Mesendoderm (in vitro differentiated cells): ENCODE measurements at regions not wholly inside any gene's neighbourhood (a gene's known extent, or its start where the extent isn't known, plus 50 kb on each side); places are given as distances from the start of the nearest gene placed in this dataset.

Source experiments
- DNase-seq: peaks from one replicate; pipeline ENCODE4 v3.0.0; 2013
- H2AK5ac ChIP-seq: 2 replicates; pipeline ENCODE4 v1.6.1; 2013; ENCODE audit warnings: low read length, inconsistent platforms
- H2BK120ac ChIP-seq: 2 replicates; pipeline ENCODE4 v1.6.1; 2013; ENCODE audit warnings: low read depth, mild to moderate bottlenecking, low read length, moderate library complexity, mixed read lengths
- H2BK15ac ChIP-seq: replicated peaks from 2 replicates; pipeline ENCODE4 v1.6.1; 2013; ENCODE audit warnings: low read depth, mild to moderate bottlenecking, moderate library complexity
- H2BK5ac ChIP-seq: 2 replicates; pipeline ENCODE4 v1.6.1; 2013; ENCODE audit warnings: low read length, inconsistent platforms
- H3K18ac ChIP-seq: 2 replicates; pipeline ENCODE4 v1.6.1; 2013; ENCODE audit warnings: mild to moderate bottlenecking, low read length, mixed read lengths
- H3K23ac ChIP-seq: one replicate; pipeline ENCODE4 v1.6.1; 2013; ENCODE audit warnings: low read length
- H3K27ac ChIP-seq: 2 replicates; pipeline ENCODE4 v1.5.1; 2013; ENCODE audit warnings: low read depth, mild to moderate bottlenecking, inconsistent platforms, low read length, moderate library complexity
- H3K27me3 ChIP-seq: 2 replicates; pipeline ENCODE4 v1.6.1; 2013; ENCODE audit warnings: low read length, control low read depth, mild to moderate bottlenecking, inconsistent platforms; ENCODE audit not compliant: insufficient read depth, poor library complexity
- H3K36me3 ChIP-seq: 2 replicates; pipeline ENCODE4 v1.6.1; 2013; ENCODE audit warnings: low read length, inconsistent platforms; ENCODE audit not compliant: control insufficient read depth, insufficient read depth
- H3K4ac ChIP-seq: one replicate; pipeline ENCODE4 v1.6.1; 2013; ENCODE audit warnings: low read depth, mild to moderate bottlenecking, low read length, moderate library complexity
- H3K4me1 ChIP-seq: 2 replicates; pipeline ENCODE4 v1.6.1; 2013; ENCODE audit warnings: low read depth, low read length, inconsistent platforms; ENCODE audit not compliant: control insufficient read depth
- H3K4me2 ChIP-seq: 2 replicates; pipeline ENCODE4 v1.6.1; 2013; ENCODE audit warnings: low read length
- H3K4me3 ChIP-seq: 2 replicates; pipeline ENCODE4 v1.5.1; 2013; ENCODE audit warnings: mild to moderate bottlenecking, low read length
- H3K56ac ChIP-seq: one replicate; pipeline ENCODE4 v1.6.1; 2013; ENCODE audit warnings: low read length
- H3K79me1 ChIP-seq: 2 replicates; pipeline ENCODE4 v1.6.1; 2013; ENCODE audit warnings: low read length, inconsistent platforms
- H3K79me2 ChIP-seq: 2 replicates; pipeline ENCODE4 v1.6.1; 2013; ENCODE audit warnings: mild to moderate bottlenecking, low read length; ENCODE audit not compliant: control insufficient read depth, insufficient read depth
- H3K9ac ChIP-seq: 2 replicates; pipeline ENCODE4 v1.6.1; 2013; ENCODE audit warnings: low read length, inconsistent platforms
- H4K5ac ChIP-seq: one replicate; pipeline ENCODE4 v1.6.1; 2013; ENCODE audit warnings: low read length
- H4K8ac ChIP-seq: one replicate; pipeline ENCODE4 v1.6.1; 2013; ENCODE audit warnings: low read depth, mild to moderate bottlenecking, control low read depth, low read length, moderate library complexity
- WGBS: extraction: QIAGEN DNeasy Blood & Tissue Kit; methylation state at CpG from one replicate; pipeline ENCODE4 v1.1.7; 2013; ENCODE audit warnings: low lambda C conversion rate, missing lambda C conversion rate; ENCODE audit not compliant: insufficient coverage; ENCODE audit errors: extremely low coverage; 5-methylcytosine and 5-hydroxymethylcytosine counted together

GRCh38 chr14:28426960-28427359, 339.6 kb upstream of the FOXG1 start:
- no peaks in the 10 kb centered on the region for H3K4me1 ChIP-seq
- no peak overlapping the region for H2BK15ac ChIP-seq
- no peak overlapping the region for H3K4ac ChIP-seq
- H3K4me2 ChIP-seq = no peak overlapping the region
- no peak overlapping the region for H2BK5ac ChIP-seq
- H3K18ac ChIP-seq = no peak overlapping the region
- no peak for DNase-seq
- no peak overlapping the region for H4K5ac ChIP-seq
- no peak overlapping the region for H2BK120ac ChIP-seq
- no peaks in the 10 kb centered on the region for H3K27me3 ChIP-seq
- no peak overlapping the region for H3K56ac ChIP-seq
- no peak overlapping the region for H3K9ac ChIP-seq
- no peak overlapping the region for H4K8ac ChIP-seq
- no peaks in the 10 kb centered on the region for H3K79me2 ChIP-seq
- H2AK5ac ChIP-seq = no peak overlapping the region
- H3K79me1 ChIP-seq = no peaks in the 10 kb centered on the region
- no peak overlapping the region for H3K27ac ChIP-seq
- H3K23ac ChIP-seq = no peak overlapping the region
- no peak overlapping the region for H3K4me3 ChIP-seq
- no peaks in the 10 kb centered on the region for H3K36me3 ChIP-seq

- H2BK120ac ChIP-seq = no peak overlapping the region
- H3K9ac ChIP-seq = no peak overlapping the region
- no peaks in the 10 kb centered on the region for H3K79me2 ChIP-seq
- H3K4me2 ChIP-seq = no peak overlapping the region
- no peak overlapping the region for H4K5ac ChIP-seq
- H3K23ac ChIP-seq = no peak overlapping the region
- no peak overlapping the region for H2BK5ac ChIP-seq
- no peaks in the 10 kb centered on the region for H3K4me1 ChIP-seq
- H3K79me1 ChIP-seq = no peaks in the 10 kb centered on the region
- H4K8ac ChIP-seq = no peak overlapping the region
- H3K27me3 ChIP-seq = no peaks in the 10 kb centered on the region
- no peaks in the 10 kb centered on the region for H3K36me3 ChIP-seq
- no peak overlapping the region for H3K27ac ChIP-seq
- no peak for DNase-seq
- H3K4ac ChIP-seq = no peak overlapping the region
- H2BK15ac ChIP-seq = no peak overlapping the region
- H3K4me3 ChIP-seq = no peak overlapping the region
- no peak overlapping the region for H3K18ac ChIP-seq
- no peak overlapping the region for H2AK5ac ChIP-seq
- WGBS = no CpG with 5 or more reads among the region's 2 CpGs
- H3K56ac ChIP-seq = no peak overlapping the region
Measured at GRCh38 chr14:28436821-28437220, 329.8 kb upstream of the FOXG1 start.

GRCh38 chr14:28461389-28461788, 305.2 kb upstream of the FOXG1 start:
- Histone ChIP-seq H3K18ac (no peak overlapping the region), H2BK15ac (no peak overlapping the region), H2BK5ac (no peak overlapping the region), H3K79me1 (no peaks in the 10 kb centered on the region), H3K4me2 (no peak overlapping the region), H3K4me1 (no peaks in the 10 kb centered on the region), H3K79me2 (no peaks in the 10 kb centered on the region), H4K5ac (no peak overlapping the region), H2AK5ac (no peak overlapping the region), H3K56ac (no peak overlapping the region), H3K27me3 (peaks cover 1% of the 10 kb centered on the region), H4K8ac (no peak overlapping the region), H3K23ac (no peak overlapping the region), H3K36me3 (no peaks in the 10 kb centered on the region), H2BK120ac (no peak overlapping the region), H3K4me3 (no peak overlapping the region), H3K4ac (no peak overlapping the region), H3K9ac (no peak overlapping the region), H3K27ac (no peak overlapping the region)
- WGBS = no CpG with 5 or more reads among the region's 7 CpGs
- no peak for DNase-seq

- H3K23ac ChIP-seq = no peak overlapping the region
- no peak overlapping the region for H3K18ac ChIP-seq
- H3K9ac ChIP-seq = no peak overlapping the region
- no peak overlapping the region for H2BK120ac ChIP-seq
- H3K27ac ChIP-seq = no peak overlapping the region
- no peak overlapping the region for H2BK15ac ChIP-seq
- no peaks in the 10 kb centered on the region for H3K79me2 ChIP-seq
- no peak for DNase-seq
- no peaks in the 10 kb centered on the region for H3K4me1 ChIP-seq
- no peaks in the 10 kb centered on the region for H3K27me3 ChIP-seq
- no peak overlapping the region for H4K8ac ChIP-seq
- H4K5ac ChIP-seq = no peak overlapping the region
- H3K4me2 ChIP-seq = no peak overlapping the region
- no CpG with 5 or more reads among the region's 4 CpGs for WGBS
- H3K56ac ChIP-seq = no peak overlapping the region
- no peaks in the 10 kb centered on the region for H3K79me1 ChIP-seq
- H3K4ac ChIP-seq = no peak overlapping the region
- H2AK5ac ChIP-seq = no peak overlapping the region
- H3K4me3 ChIP-seq = no peak overlapping the region
- no peaks in the 10 kb centered on the region for H3K36me3 ChIP-seq
- no peak overlapping the region for H2BK5ac ChIP-seq
Measured at GRCh38 chr14:28467611-28468010, 299.0 kb upstream of the FOXG1 start.

DNA sequence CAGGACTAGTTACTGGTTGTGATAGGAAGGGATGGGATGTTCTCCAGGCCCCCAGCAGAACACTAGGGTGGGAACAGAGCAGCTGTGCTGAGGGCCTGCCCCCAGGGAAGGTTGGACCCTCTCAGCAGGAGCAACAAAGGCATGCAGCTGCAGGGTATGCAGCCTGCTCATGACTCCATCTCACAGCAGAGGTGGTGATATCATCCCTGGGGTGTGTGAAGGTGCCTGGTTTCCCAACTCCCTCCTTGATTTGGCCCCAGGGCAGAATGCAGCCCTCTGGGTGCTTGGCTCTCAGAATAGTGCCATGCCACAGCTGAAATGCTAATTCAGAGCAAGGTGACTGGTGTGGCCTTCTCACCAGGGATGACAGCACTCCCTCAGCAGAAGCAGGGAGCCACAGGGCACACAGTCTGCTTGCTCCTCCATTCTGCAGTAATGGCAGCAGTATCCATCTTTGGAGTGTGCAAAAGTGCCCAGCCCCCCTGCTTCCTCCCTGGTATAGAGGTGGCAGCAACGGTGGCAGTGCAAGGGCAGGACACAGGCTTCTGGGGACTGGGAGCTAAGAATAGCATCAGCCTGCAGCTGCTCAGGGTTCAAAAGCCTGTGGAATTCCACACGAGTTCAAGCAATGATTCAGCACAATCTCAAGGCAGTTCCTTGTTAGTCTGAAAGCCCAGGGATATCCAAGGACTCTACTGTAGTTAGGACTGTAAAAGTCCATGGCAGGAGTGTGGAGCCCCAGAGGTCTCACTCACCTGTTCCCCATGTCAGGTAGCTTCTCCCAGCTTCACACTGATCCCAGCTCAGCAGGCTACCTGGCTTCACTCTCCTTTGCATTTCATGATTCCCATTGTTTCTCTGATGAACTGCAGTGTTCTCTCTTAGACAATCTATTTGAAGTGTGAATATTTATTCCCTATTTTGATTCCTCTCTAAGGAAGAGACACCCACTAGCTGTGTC, 298.1 kb upstream of the FOXG1 start:
- WGBS = no CpG with 5 or more reads among the region's 2 CpGs
- Histone ChIP-seq H4K5ac (no peak overlapping the region), H3K27me3 (no peaks in the 10 kb centered on the region), H3K79me2 (no peaks in the 10 kb centered on the region), H3K4me1 (no peaks in the 10 kb centered on the region), H3K18ac (no peak overlapping the region), H2BK15ac (no peak overlapping the region), H3K23ac (no peak overlapping the region), H2BK5ac (no peak overlapping the region), H3K27ac (no peak overlapping the region), H3K9ac (no peak overlapping the region), H3K4me3 (no peak overlapping the region), H3K4ac (no peak overlapping the region), H2AK5ac (no peak overlapping the region), H3K4me2 (no peak overlapping the region), H3K56ac (no peak overlapping the region), H3K36me3 (no peaks in the 10 kb centered on the region), H4K8ac (no peak overlapping the region), H2BK120ac (no peak overlapping the region), H3K79me1 (no peaks in the 10 kb centered on the region)
- peak; percentile 53 for DNase-seq
